Lower lobe of right lung (tissue), 2 donors: ENCODE measurements at regions not wholly inside any gene's neighbourhood (a gene's known extent, or its start where the extent isn't known, plus 50 kb on each side); places are given as distances from the start of the nearest gene placed in this dataset.

Experiments
- ATAC-seq, 2 donors: fragments of 200-7000 bp; cut with Tn5 transposase; one replicate each; pipeline ENCODE4 v1.9.1; 2020 to 2022; ENCODE audit warnings: mild to moderate bottlenecking in 2 of 2, moderate library complexity in 2 of 2
- DNase-seq: peaks from one replicate; pipeline ENCODE4 v3.0.0-alpha.2; 2020
- H3K27ac ChIP-seq: fragments of 200-600 bp; one replicate; pipeline ENCODE4 v1.8.0; 2022
- H3K27me3 ChIP-seq: fragments of 200-600 bp; one replicate; pipeline ENCODE4 v1.8.0; 2022; ENCODE audit warnings: low read depth
- H3K36me3 ChIP-seq: fragments of 200-600 bp; one replicate; pipeline ENCODE4 v1.8.0; 2022; ENCODE audit warnings: mild to moderate bottlenecking
- H3K4me1 ChIP-seq: fragments of 200-600 bp; one replicate; pipeline ENCODE4 v1.8.0; 2022
- H3K4me3 ChIP-seq: fragments of 200-600 bp; one replicate; pipeline ENCODE4 v1.8.0; 2022; ENCODE audit warnings: mild to moderate bottlenecking
- H3K9me3 ChIP-seq: fragments of 200-600 bp; one replicate; pipeline ENCODE4 v1.8.0; 2022
- CTCF ChIP-seq: fragments of 200-600 bp; IDR thresholded peaks from one replicate; pipeline ENCODE4 v1.8.0; 2022; ENCODE audit warnings: antibody characterized with exemption, mild to moderate bottlenecking
- intact Hi-C: fragments of 100-400 bp; cut with DNase I; formaldehyde crosslinking; loops from one replicate; pipeline ENCODE4 v1.11.0; 2022
- donor health status: DM: no; HTN: yes; CAD: no; lungs with severe emphysema.

DNA sequence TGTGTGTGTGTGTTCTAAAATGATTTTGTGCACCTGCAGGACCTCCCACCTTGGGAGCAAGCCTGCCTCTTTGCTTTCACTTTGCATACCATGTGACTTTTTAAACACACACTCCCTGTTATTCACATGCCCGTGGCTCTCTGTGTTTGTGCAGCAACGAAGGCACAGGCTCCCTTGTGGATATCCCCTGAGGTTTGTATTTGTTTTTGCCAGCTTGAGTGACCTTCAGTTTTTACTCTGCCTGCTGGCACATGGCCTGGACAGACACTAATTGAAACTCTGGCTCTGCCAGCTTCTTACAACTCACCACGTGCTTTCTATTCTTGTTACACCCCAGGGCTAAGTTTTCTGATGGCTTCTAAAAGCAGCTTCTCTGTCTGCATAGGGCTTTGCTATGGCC, 885.8 kb downstream of the SH3BGRL start:
- H3K9me3 ChIP-seq: no peaks in the 10 kb centered on the region
- no peak for ATAC-seq
- no peak for TF ChIP-seq CTCF
- no peak overlapping the region for H3K4me3 ChIP-seq
- H3K27ac ChIP-seq: no peak overlapping the region
- no peaks in the 10 kb centered on the region for H3K27me3 ChIP-seq
- no peaks in the 10 kb centered on the region for H3K36me3 ChIP-seq
- intact Hi-C loops: no loop called here
- DNase-seq: no peak
- no peaks in the 10 kb centered on the region for H3K4me1 ChIP-seq

- DNase-seq (no peak), ATAC-seq (no peak)
- Histone ChIP-seq H3K27ac (no peak overlapping the region), H3K36me3 (no peaks in the 10 kb centered on the region), H3K9me3 (no peaks in the 10 kb centered on the region), H3K4me1 (no peaks in the 10 kb centered on the region), H3K4me3 (no peak overlapping the region), H3K27me3 (no peaks in the 10 kb centered on the region)
- no peak for TF ChIP-seq CTCF
- intact Hi-C loops: no loop called here
These were observed 890.4 kb downstream of the SH3BGRL start for GRCh38 chrX:82092307-82092706.

- no peak for TF ChIP-seq CTCF
- intact Hi-C loops: no loop called here
- no peak overlapping the region for H3K27ac ChIP-seq
These were observed 923.2 kb downstream of the SH3BGRL start for GRCh38 chrX:82125103-82125502.

GRCh38 chrX:82127228-82128123, 925.6 kb downstream of the SH3BGRL start:
- TF ChIP-seq CTCF: no peak
- intact Hi-C loops: no loop called here

More at GRCh38 chrX:82125103-82125502, 923.2 kb downstream of the SH3BGRL start:
- Histone ChIP-seq H3K9me3 (no peaks in the 10 kb centered on the region), H3K27me3 (no peaks in the 10 kb centered on the region), H3K36me3 (no peaks in the 10 kb centered on the region), H3K4me3 (no peak overlapping the region), H3K4me1 (no peaks in the 10 kb centered on the region)
- DNase-seq: no peak
- no peak for ATAC-seq

GRCh38 chrX:82134378-82134777, 932.5 kb downstream of the SH3BGRL start:
- no peak for DNase-seq
- no peaks in the 10 kb centered on the region for H3K27me3 ChIP-seq
- TF ChIP-seq CTCF: no peak

More at GRCh38 chrX:82127228-82128123, 925.6 kb downstream of the SH3BGRL start:
- DNase-seq: no peak
- Histone ChIP-seq H3K4me3 (no peak overlapping the region), H3K9me3 (no peaks in the 10 kb centered on the region), H3K27ac (no peak overlapping the region), H3K36me3 (no peaks in the 10 kb centered on the region), H3K27me3 (no peaks in the 10 kb centered on the region), H3K4me1 (no peaks in the 10 kb centered on the region)
- ATAC-seq: no peak

More at GRCh38 chrX:82134378-82134777, 932.5 kb downstream of the SH3BGRL start:
- Histone ChIP-seq H3K9me3 (no peaks in the 10 kb centered on the region), H3K27ac (no peak overlapping the region), H3K4me1 (no peaks in the 10 kb centered on the region), H3K4me3 (no peak overlapping the region), H3K36me3 (no peaks in the 10 kb centered on the region)
- no peak for ATAC-seq
- intact Hi-C loops: no loop called here
